ENCODE measurements at regions not wholly inside any gene's neighbourhood (a gene's known extent, or its start where the extent isn't known, plus 50 kb on each side); places are given as distances from the start of the nearest gene placed in this dataset.

DNA sequence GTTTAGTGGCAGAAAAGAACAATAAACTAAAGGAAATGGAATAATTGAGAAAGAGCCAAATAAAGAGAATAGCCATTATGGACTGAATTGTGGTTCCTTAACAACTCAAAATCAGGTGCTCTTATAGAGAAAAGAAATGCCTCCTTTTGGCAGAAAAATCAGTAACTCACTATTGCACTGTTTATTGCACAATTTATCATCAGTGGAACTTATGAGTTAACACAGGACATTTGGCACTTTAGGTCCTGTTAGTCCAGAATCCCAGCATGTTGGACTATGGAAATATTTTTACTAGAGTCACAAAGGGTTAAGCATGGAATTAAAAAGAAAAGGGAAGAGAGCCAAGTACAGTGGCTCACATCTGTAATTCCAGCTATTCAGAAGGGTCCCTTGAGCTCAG, 53.8 kb upstream of the JMY start:
- no peak overlapping the region for H3K27ac Mint-ChIP-seq
- no peaks in the 10 kb centered on the region for H3K36me3 ChIP-seq (ENCODE audit: control insufficient read depth in 2 of 3, insufficient read depth in 3 of 3, low read length in 3 of 3)
- no peaks in the 10 kb centered on the region for H3K27me3 ChIP-seq (ENCODE audit: control insufficient read depth in 2 of 2, insufficient read depth in 2 of 2, low read length in 2 of 2)
- H3K4me1 Mint-ChIP-seq = no peaks in the 10 kb centered on the region
- H3K36me3 Mint-ChIP-seq = no peaks in the 10 kb centered on the region
- no peaks in the 10 kb centered on the region for H3K9me3 Mint-ChIP-seq
- ATAC-seq (no peak), DNase-seq (no peak)
- no peaks in the 10 kb centered on the region for H3K27me3 Mint-ChIP-seq
- CTCF ChIA-PET = no interaction called here
- H3K9me3 ChIP-seq (ENCODE audit: control insufficient read depth in 2 of 3, low read length in 3 of 3) = no peaks in the 10 kb centered on the region
- H3K27ac ChIP-seq (ENCODE audit: low read depth, low read length) = no peak overlapping the region
- H3K4me1 ChIP-seq (ENCODE audit: control insufficient read depth in 2 of 2, insufficient read depth in 2 of 2, low read length in 2 of 2) = no peaks in the 10 kb centered on the region
- no peak overlapping the region for H3K4me3 Mint-ChIP-seq
- POLR2A ChIA-PET = no interaction called here
- intact Hi-C loops (cut with micrococcal nuclease) = no loop called here
- no peak overlapping the region for H3K4me3 ChIP-seq (ENCODE audit: low read length)

DNA sequence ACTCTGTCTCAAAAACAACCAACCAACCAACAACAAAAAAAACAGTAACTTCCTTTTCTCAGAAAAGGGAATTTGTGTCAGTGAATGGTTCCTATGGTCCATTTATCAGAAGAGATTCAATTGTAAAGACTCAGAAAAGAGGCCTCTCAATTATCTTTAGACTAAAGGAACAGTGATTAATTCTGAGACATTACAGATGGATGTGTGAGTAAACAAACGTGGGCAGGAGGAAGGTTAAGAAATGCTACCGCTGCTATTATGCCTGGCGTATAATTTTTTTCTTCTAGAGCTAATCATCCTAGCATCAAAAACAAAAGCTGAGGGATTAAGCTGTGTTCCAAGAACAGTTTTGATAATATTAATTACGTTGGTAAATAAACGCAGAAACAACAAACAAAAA, 52.9 kb upstream of the JMY start:
- POLR2A ChIA-PET = no interaction called here
- DNase-seq (no peak), ATAC-seq (no peak)
- Mint-ChIP-seq H3K4me1 (no peaks in the 10 kb centered on the region), H3K4me3 (no peak overlapping the region), H3K27me3 (no peaks in the 10 kb centered on the region), H3K27ac (no peak overlapping the region), H3K36me3 (no peaks in the 10 kb centered on the region), H3K9me3 (no peaks in the 10 kb centered on the region)
- CTCF ChIA-PET = interaction anchor here (0.7 kb wide), 1 partner anchor 59 kb away, joined by 3 read pairs; no protein-coding TSS in a partner anchor
- no peaks in the 10 kb centered on the region for H3K9me3 ChIP-seq (ENCODE audit: control insufficient read depth in 2 of 3, low read length in 3 of 3)
- no peaks in the 10 kb centered on the region for H3K27me3 ChIP-seq (ENCODE audit: control insufficient read depth in 2 of 2, insufficient read depth in 2 of 2, low read length in 2 of 2)
- intact Hi-C loops (cut with micrococcal nuclease) = no loop called here
- no peak overlapping the region for H3K4me3 ChIP-seq (ENCODE audit: low read length)
- H3K36me3 ChIP-seq (ENCODE audit: control insufficient read depth in 2 of 3, insufficient read depth in 3 of 3, low read length in 3 of 3) = no peaks in the 10 kb centered on the region
- H3K27ac ChIP-seq (ENCODE audit: low read depth, low read length) = no peak overlapping the region
- H3K4me1 ChIP-seq (ENCODE audit: control insufficient read depth in 2 of 2, insufficient read depth in 2 of 2, low read length in 2 of 2) = no peaks in the 10 kb centered on the region

DNA sequence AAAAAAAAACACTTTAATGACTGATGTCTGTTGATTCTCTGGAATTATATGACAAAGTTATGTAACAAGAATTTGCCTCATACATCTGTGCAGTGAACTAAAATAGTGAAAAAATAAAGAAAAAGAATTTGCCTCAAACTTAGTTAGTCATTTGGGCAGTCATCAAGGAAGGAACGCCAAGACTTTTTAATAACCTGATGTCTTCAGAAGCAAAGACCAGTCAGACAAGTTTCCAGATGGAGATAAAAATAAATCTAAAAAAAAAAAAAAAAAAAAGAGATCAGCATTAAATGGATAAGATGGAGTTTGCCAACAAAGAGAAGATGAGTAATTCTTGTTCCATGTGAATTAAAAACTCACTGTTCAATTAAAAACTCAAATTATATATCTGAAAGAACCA, 52.3 kb upstream of the JMY start:
- no peak for ATAC-seq
- Mint-ChIP-seq H3K9me3 (no peaks in the 10 kb centered on the region), H3K4me1 (no peaks in the 10 kb centered on the region), H3K4me3 (no peak overlapping the region), H3K27ac (no peak overlapping the region), H3K27me3 (no peaks in the 10 kb centered on the region), H3K36me3 (no peaks in the 10 kb centered on the region)
- CTCF ChIA-PET = interaction anchor here (0.7 kb wide), 1 partner anchor 60 kb away, joined by 3 read pairs; no protein-coding TSS in a partner anchor
- intact Hi-C loops (cut with micrococcal nuclease) = no loop called here
- H3K4me3 ChIP-seq (ENCODE audit: low read length) = no peak overlapping the region
- H3K4me1 ChIP-seq (ENCODE audit: control insufficient read depth in 2 of 2, insufficient read depth in 2 of 2, low read length in 2 of 2) = no peaks in the 10 kb centered on the region
- no peak overlapping the region for H3K27ac ChIP-seq (ENCODE audit: low read depth, low read length)
- POLR2A ChIA-PET = no interaction called here
- DNase-seq = no peak
- H3K36me3 ChIP-seq (ENCODE audit: control insufficient read depth in 2 of 3, insufficient read depth in 3 of 3, low read length in 3 of 3) = no peaks in the 10 kb centered on the region
- H3K9me3 ChIP-seq (ENCODE audit: control insufficient read depth in 2 of 3, low read length in 3 of 3) = no peaks in the 10 kb centered on the region
- H3K27me3 ChIP-seq (ENCODE audit: control insufficient read depth in 2 of 2, insufficient read depth in 2 of 2, low read length in 2 of 2) = no peaks in the 10 kb centered on the region

DNA sequence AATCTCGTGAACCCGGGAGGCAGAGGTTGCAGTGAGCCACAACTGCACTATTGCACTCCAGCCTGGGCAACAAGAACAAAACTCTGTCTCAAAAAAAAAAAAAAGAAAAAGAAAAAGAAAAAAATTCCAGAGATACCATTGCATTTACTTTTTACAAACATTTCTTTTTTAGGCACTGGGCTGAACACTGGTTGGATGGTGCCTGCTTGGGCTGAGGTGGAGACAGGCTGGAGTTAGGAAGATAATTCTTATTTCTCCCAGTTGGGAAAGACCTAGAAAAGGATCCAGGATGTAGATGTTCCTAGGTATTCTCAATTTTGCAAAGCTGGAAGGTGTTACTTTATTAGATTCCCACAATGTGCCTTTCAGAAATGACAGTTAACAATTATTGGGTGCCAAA, 49.9 kb upstream of the JMY start:
- H3K4me1 Mint-ChIP-seq = no peaks in the 10 kb centered on the region
- H3K27ac ChIP-seq (ENCODE audit: low read depth, low read length) = no peak overlapping the region
- no peaks in the 10 kb centered on the region for H3K4me1 ChIP-seq (ENCODE audit: control insufficient read depth in 2 of 2, insufficient read depth in 2 of 2, low read length in 2 of 2)
- H3K4me3 ChIP-seq (ENCODE audit: low read length) = no peak overlapping the region
- H3K36me3 ChIP-seq (ENCODE audit: control insufficient read depth in 2 of 3, insufficient read depth in 3 of 3, low read length in 3 of 3) = no peaks in the 10 kb centered on the region
- ChIA-PET CTCF (no interaction called here), POLR2A (no interaction called here)
- H3K27me3 ChIP-seq (ENCODE audit: control insufficient read depth in 2 of 2, insufficient read depth in 2 of 2, low read length in 2 of 2) = no peaks in the 10 kb centered on the region
- no peaks in the 10 kb centered on the region for H3K27me3 Mint-ChIP-seq
- H3K27ac Mint-ChIP-seq = no peak overlapping the region
- DNase-seq (no peak), ATAC-seq (no peak)
- no peaks in the 10 kb centered on the region for H3K9me3 ChIP-seq (ENCODE audit: control insufficient read depth in 2 of 3, low read length in 3 of 3)
- intact Hi-C loops (cut with micrococcal nuclease) = no loop called here
- no peaks in the 10 kb centered on the region for H3K9me3 Mint-ChIP-seq
- H3K4me3 Mint-ChIP-seq = no peak overlapping the region
- no peaks in the 10 kb centered on the region for H3K36me3 Mint-ChIP-seq
